RWPE1 (cell line): ENCODE measurements at regions not wholly inside any gene's neighbourhood (a gene's known extent, or its start where the extent isn't known, plus 50 kb on each side); places are given as distances from the start of the nearest gene placed in this dataset.

Experiments used
- CTCF ChIA-PET: fragments of 350-600 bp; sonication (Branson Sonifier 250); formaldehyde crosslinking; extraction: SDS; loops from one replicate; lab custom pipeline; 2021; lab: Yijun Ruan, JAX
- POLR2A ChIA-PET: fragments of 400-600 bp; formaldehyde crosslinking; extraction: SDS; loops from one replicate; lab custom pipeline; 2020; ENCODE audit warnings: antibody characterized with exemption; ENCODE audit not compliant: low non-redundant PET; lab: Yijun Ruan, JAX
- DNase-seq: peaks from one replicate; pipeline ENCODE4 v3.0.0; 2012; ENCODE audit warnings: low spot score
- H3K27ac ChIP-seq: fragments of 450-650 bp; 2 replicates; pipeline ENCODE4 v1.5.1; 2017
- CTCF ChIP-seq: fragments of 450-650 bp; conservative IDR thresholded peaks from 2 replicates; pipeline ENCODE4 v1.5.1; 2017; ENCODE audit warnings: low read depth, mild to moderate bottlenecking

- H3K27ac ChIP-seq = no peak overlapping the region
- ChIA-PET POLR2A (no interaction called here), CTCF (interaction anchor here (0.7 kb wide), 1 partner anchor 866 kb away, joined by 4 read pairs; no protein-coding TSS in a partner anchor)
- no peak for TF ChIP-seq CTCF
- no peak for DNase-seq
Observed at GRCh38 chr7:68581417-68581816, 1016.9 kb upstream of the AUTS2 start.

GRCh38 chr7:68587599-68587998, 1010.7 kb upstream of the AUTS2 start:
- no peak for TF ChIP-seq CTCF
- CTCF ChIA-PET = no interaction called here
- no peak for DNase-seq
- POLR2A ChIA-PET = no interaction called here
- no peak overlapping the region for H3K27ac ChIP-seq

- ChIA-PET CTCF (no interaction called here), POLR2A (no interaction called here)
- no peak for DNase-seq
- H3K27ac ChIP-seq = no peak overlapping the region
- TF ChIP-seq CTCF = no peak
Observed at GRCh38 chr7:68601826-68602225, 996.4 kb upstream of the AUTS2 start.

- no peak for DNase-seq
- TF ChIP-seq CTCF = no peak
- ChIA-PET CTCF (interaction anchor here (0.5 kb wide), 1 partner anchor 964 kb away, joined by 3 read pairs; no protein-coding TSS in a partner anchor), POLR2A (no interaction called here)
- no peak overlapping the region for H3K27ac ChIP-seq
Observed at GRCh38 chr7:68604541-68604940, 993.7 kb upstream of the AUTS2 start.

GRCh38 chr7:68610701-68611100, 987.6 kb upstream of the AUTS2 start:
- ChIA-PET CTCF (no interaction called here), POLR2A (no interaction called here)
- DNase-seq = no peak
- no peak overlapping the region for H3K27ac ChIP-seq
- TF ChIP-seq CTCF = no peak

GRCh38 chr7:68613405-68613804, 984.9 kb upstream of the AUTS2 start:
- CTCF ChIA-PET = no interaction called here
- no peak for TF ChIP-seq CTCF
- H3K27ac ChIP-seq = no peak overlapping the region
- POLR2A ChIA-PET = no interaction called here
- DNase-seq = no peak

GRCh38 chr7:68613897-68614296, 984.4 kb upstream of the AUTS2 start:
- CTCF ChIA-PET = no interaction called here
- DNase-seq = no peak
- POLR2A ChIA-PET = no interaction called here

More at GRCh38 chr7:68613897-68614296, 984.4 kb upstream of the AUTS2 start:
- no peak overlapping the region for H3K27ac ChIP-seq
- no peak for TF ChIP-seq CTCF
